ENCODE measurements at regions not wholly inside any gene's neighbourhood (a gene's known extent, or its start where the extent isn't known, plus 50 kb on each side); places are given as distances from the start of the nearest gene placed in this dataset.

- TF ChIP-seq CTCF (conservative IDR thresholded peaks at IDR 0.05; ENCODE audit: low read depth, low read length), result no peak
- Histone ChIP-seq H3K4me3 (IDR thresholded peaks at IDR 0.05; ENCODE audit: insufficient read depth, low read depth, low read length) (no peak overlapping the region), H3K27ac (no peak overlapping the region), H3K4me1 (ENCODE audit: low read depth, poor library complexity, severe bottlenecking) (no peaks in the 10 kb centered on the region), H3K4me2 (no peak overlapping the region), H3K36me3 (ENCODE audit: insufficient read depth) (no peaks in the 10 kb centered on the region), H2AFZ (ENCODE audit: low read depth) (no peak overlapping the region), H3K9ac (no peak overlapping the region), H3K79me2 (ENCODE audit: insufficient read depth, low read depth) (no peaks in the 10 kb centered on the region), H3K27me3 (ENCODE audit: insufficient read depth, low read depth) (no peaks in the 10 kb centered on the region), H4K20me1 (ENCODE audit: insufficient read depth) (no peaks in the 10 kb centered on the region)
Measured at GRCh38 chr10:35768011-35768410, 125.9 kb upstream of the FZD8 start.

GRCh38 chr10:35765996-35766395 lies 123.9 kb upstream of the FZD8 start:
- no peaks in the 10 kb centered on the region for H3K79me2 ChIP-seq (ENCODE audit: insufficient read depth, low read depth)
- no peaks in the 10 kb centered on the region for H3K27me3 ChIP-seq (ENCODE audit: insufficient read depth, low read depth)
- H3K4me3 ChIP-seq (IDR thresholded peaks at IDR 0.05; ENCODE audit: insufficient read depth, low read depth, low read length), result no peak overlapping the region
- TF ChIP-seq CTCF (conservative IDR thresholded peaks at IDR 0.05; ENCODE audit: low read depth, low read length), result no peak
- H3K36me3 ChIP-seq (ENCODE audit: insufficient read depth), result no peaks in the 10 kb centered on the region
- H4K20me1 ChIP-seq (ENCODE audit: insufficient read depth), result no peaks in the 10 kb centered on the region
- no peak overlapping the region for H3K4me2 ChIP-seq
- no peak overlapping the region for H3K27ac ChIP-seq
- H3K9ac ChIP-seq, result no peak overlapping the region
- no peaks in the 10 kb centered on the region for H3K4me1 ChIP-seq (ENCODE audit: low read depth, poor library complexity, severe bottlenecking)
- no peak overlapping the region for H2AFZ ChIP-seq (ENCODE audit: low read depth)

GRCh38 chr10:35765066-35765527 lies 123.0 kb upstream of the FZD8 start:
- H4K20me1 ChIP-seq (ENCODE audit: insufficient read depth), result no peaks in the 10 kb centered on the region
- TF ChIP-seq CTCF (conservative IDR thresholded peaks at IDR 0.05; ENCODE audit: low read depth, low read length), result no peak
- no peaks in the 10 kb centered on the region for H3K4me1 ChIP-seq (ENCODE audit: low read depth, poor library complexity, severe bottlenecking)
- no peaks in the 10 kb centered on the region for H3K36me3 ChIP-seq (ENCODE audit: insufficient read depth)
- H3K79me2 ChIP-seq (ENCODE audit: insufficient read depth, low read depth), result no peaks in the 10 kb centered on the region
- no peak overlapping the region for H3K9ac ChIP-seq
- no peaks in the 10 kb centered on the region for H3K27me3 ChIP-seq (ENCODE audit: insufficient read depth, low read depth)
- H3K4me2 ChIP-seq, result no peak overlapping the region
- no peak overlapping the region for H2AFZ ChIP-seq (ENCODE audit: low read depth)
- no peak overlapping the region for H3K27ac ChIP-seq
- no peak overlapping the region for H3K4me3 ChIP-seq (IDR thresholded peaks at IDR 0.05; ENCODE audit: insufficient read depth, low read depth, low read length)

- Histone ChIP-seq H3K27ac (no peak overlapping the region), H3K9ac (no peak overlapping the region), H3K36me3 (ENCODE audit: insufficient read depth) (no peaks in the 10 kb centered on the region), H3K79me2 (ENCODE audit: insufficient read depth, low read depth) (no peaks in the 10 kb centered on the region), H3K4me2 (no peak overlapping the region), H3K4me3 (IDR thresholded peaks at IDR 0.05; ENCODE audit: insufficient read depth, low read depth, low read length) (no peak overlapping the region), H4K20me1 (ENCODE audit: insufficient read depth) (no peaks in the 10 kb centered on the region), H3K4me1 (ENCODE audit: low read depth, poor library complexity, severe bottlenecking) (no peaks in the 10 kb centered on the region), H3K27me3 (ENCODE audit: insufficient read depth, low read depth) (no peaks in the 10 kb centered on the region), H2AFZ (ENCODE audit: low read depth) (no peak overlapping the region)
- no peak for TF ChIP-seq CTCF (conservative IDR thresholded peaks at IDR 0.05; ENCODE audit: low read depth, low read length)
Measured at GRCh38 chr10:35762311-35763030, 120.4 kb upstream of the FZD8 start.

Measured in KMS-11 (cell line).